Stomach (tissue), 8 donors: ENCODE measurements at regions not wholly inside any gene's neighbourhood (a gene's known extent, or its start where the extent isn't known, plus 50 kb on each side); places are given as distances from the start of the nearest gene placed in this dataset.

ENCODE experiments used
- DNase-seq, 2 donors: peaks; one replicate each; pipeline versions ENCODE4 v3.0.0 to v3.0.0-alpha.2; 2013 to 2019
- H3K27ac ChIP-seq, 5 donors: fragments of 200-600 bp in 4 of 5; sonication (generic) in 4 of 5; one replicate each; pipeline ENCODE4 v1.5.1; 2013 to 2019; ENCODE audit warnings: mild to moderate bottlenecking in 1 of 5, moderate library complexity in 1 of 5
- H3K27me3 ChIP-seq, 3 donors: fragments of 200-600 bp; sonication (generic); one replicate each; pipeline ENCODE4 v1.5.1; 2017 to 2019; ENCODE audit warnings: mixed run types in 1 of 3
- H3K36me3 ChIP-seq, 4 donors: fragments of 200-600 bp; sonication (generic); 1 replicate in 3 of 4; 2 replicates in 1 of 4; pipeline ENCODE4 v1.5.1; 2016 to 2019
- H3K4me1 ChIP-seq, 4 donors: fragments of 200-600 bp; sonication (generic); one replicate each; pipeline ENCODE4 v1.5.1; 2016 to 2019
- H3K4me3 ChIP-seq, 4 donors: fragments of 200-600 bp; sonication (generic) in 3 of 4; one replicate each; pipeline ENCODE4 v1.5.1; 2016 to 2019; ENCODE audit warnings: mild to moderate bottlenecking in 1 of 4
- H3K9me3 ChIP-seq, 4 donors: fragments of 200-600 bp; sonication (generic); one replicate each; pipeline ENCODE4 v1.5.1; 2016 to 2019
- CTCF ChIP-seq, 7 experiments: fragments of 450-650 bp in 4 of 7; fragments of 200-600 bp in 3 of 7; sonication (generic) in 3 of 7; IDR thresholded peaks; one replicate each; pipeline ENCODE4 v1.5.1; 2016 to 2019; ENCODE audit warnings: antibody characterized with exemption in 7 of 7, control low read depth in 2 of 7, mild to moderate bottlenecking in 1 of 7
- EP300 ChIP-seq: sonication (generic); formaldehyde crosslinking; IDR thresholded peaks from one replicate; pipeline ENCODE4 v1.6.1; 2017; ENCODE audit warnings: antibody characterized with exemption
- POLR2A ChIP-seq, 4 donors: fragments of 450-650 bp; IDR thresholded peaks; one replicate each; pipeline ENCODE4 v1.6.1; 2016; ENCODE audit warnings: antibody characterized with exemption in 4 of 4, control low read depth in 2 of 4, mild to moderate bottlenecking in 1 of 4, moderate library complexity in 1 of 4
- POLR2AphosphoS5 ChIP-seq, 3 donors: sonication (generic); formaldehyde crosslinking; IDR thresholded peaks; one replicate each; pipeline ENCODE4 v1.6.1; 2016; ENCODE audit warnings: antibody characterized with exemption in 3 of 3
- WGBS, 5 donors: extraction: QIAGEN DNeasy Blood & Tissue Kit in 3 of 5; methylation state at CpG; one replicate each; pipeline versions ENCODE4 v1.1.5 to v1.1.7; 2013 to 2018; 5-methylcytosine and 5-hydroxymethylcytosine counted together
- intact Hi-C: fragments of 100-400 bp; cut with DNase I; formaldehyde crosslinking; loops from one replicate; pipeline ENCODE4 v1.15.1; 2023; ENCODE audit warnings: low total_unique reads
- donor health status: healthy with polysubstance abuse.
- donor health status: Bipolar disorder and iron deficiency.
- donor health status: healthy.

DNA sequence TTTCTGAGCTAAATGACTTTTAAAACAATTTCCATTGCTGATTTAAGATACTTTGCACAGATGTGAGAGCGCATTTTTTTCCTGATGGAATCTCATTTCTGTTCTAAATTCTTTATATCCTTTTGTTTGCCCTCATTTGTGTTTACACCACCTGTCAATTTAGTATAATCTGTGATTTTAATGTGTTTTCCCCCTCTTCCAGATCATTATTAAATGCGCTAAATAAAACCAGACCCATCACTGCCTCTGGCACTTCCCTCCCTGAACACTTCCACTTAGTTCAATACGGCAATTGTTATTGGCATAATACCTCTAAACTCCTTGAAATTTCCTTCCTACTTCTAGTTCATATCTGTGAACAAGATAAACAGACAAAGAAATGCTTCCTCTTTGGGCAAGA is 186.9 kb upstream of the ADGRL2 start:
- no peak for TF ChIP-seq EP300
- no peak for TF ChIP-seq CTCF (IDR thresholded peaks at IDR 0.05)
- no peak for TF ChIP-seq POLR2AphosphoS5 (IDR thresholded peaks at IDR 0.05)
- TF ChIP-seq POLR2A (IDR thresholded peaks at IDR 0.05): no peak
- Histone ChIP-seq H3K27ac (no peak overlapping the region), H3K27me3 (no peaks in the 10 kb centered on the region), H3K9me3 (no peaks in the 10 kb centered on the region), H3K36me3 (no peaks in the 10 kb centered on the region), H3K4me3 (no peak overlapping the region), H3K4me1 (no peaks in the 10 kb centered on the region)
- 86 to 96% (median 92%) methylated on average over 3 of the region's 3 CpGs for WGBS, 5 donors
- intact Hi-C loops: no loop called here
- no peak for DNase-seq

DNA sequence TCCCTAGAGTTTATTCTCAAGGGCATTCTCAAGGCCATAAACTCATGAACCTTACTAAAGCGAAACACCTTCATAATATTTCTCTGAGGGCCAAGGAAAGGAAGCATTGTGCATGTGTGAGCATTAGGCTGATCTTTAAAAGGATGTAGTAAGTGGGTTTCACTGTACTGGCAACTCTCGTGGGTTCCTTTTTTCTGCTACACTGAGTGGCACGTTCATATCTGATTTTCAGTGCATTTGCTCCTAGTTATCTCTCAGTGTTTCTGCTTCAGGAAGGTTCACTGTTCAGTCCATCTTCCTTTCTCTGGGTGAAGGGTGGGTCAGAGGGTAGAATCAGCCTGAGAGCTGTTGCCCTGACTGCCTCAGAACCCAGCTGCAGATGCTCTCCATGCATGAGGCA is 192.8 kb upstream of the ADGRL2 start:
- Histone ChIP-seq H3K27ac (no peak overlapping the region), H3K36me3 (no peaks in the 10 kb centered on the region), H3K4me3 (no peak overlapping the region), H3K9me3 (no peaks in the 10 kb centered on the region), H3K27me3 (no peaks in the 10 kb centered on the region), H3K4me1 (no peaks in the 10 kb centered on the region)
- no peak for DNase-seq
- TF ChIP-seq CTCF (IDR thresholded peaks at IDR 0.05) (no peak), POLR2AphosphoS5 (IDR thresholded peaks at IDR 0.05) (no peak), POLR2A (IDR thresholded peaks at IDR 0.05) (no peak), EP300 (no peak)
- intact Hi-C loops: no loop called here
- WGBS, 5 donors: 65 to 76% (median 71%) methylated on average over 3 of the region's 3 CpGs

DNA sequence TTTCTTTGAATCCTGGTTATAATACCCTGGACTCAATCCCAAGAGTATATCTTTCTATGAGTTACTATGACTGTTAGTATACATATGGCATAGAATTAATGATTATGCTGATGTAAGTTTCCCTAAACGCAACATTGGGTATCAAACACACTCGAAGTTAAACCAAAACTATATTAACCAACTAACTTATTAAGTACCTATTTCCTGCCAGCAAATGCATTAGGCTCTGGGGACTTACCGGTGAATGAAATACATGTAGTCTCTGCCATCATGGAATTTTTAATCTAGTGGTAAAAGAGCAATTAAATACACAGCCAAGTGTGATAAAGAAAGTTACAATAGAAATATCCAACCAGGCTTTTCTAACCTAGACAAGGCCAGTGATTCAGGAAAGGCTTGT is 193.6 kb upstream of the ADGRL2 start:
- no peaks in the 10 kb centered on the region for H3K9me3 ChIP-seq
- DNase-seq: no peak
- TF ChIP-seq CTCF (IDR thresholded peaks at IDR 0.05) (no peak), EP300 (no peak), POLR2A (IDR thresholded peaks at IDR 0.05) (no peak), POLR2AphosphoS5 (IDR thresholded peaks at IDR 0.05) (no peak)
- intact Hi-C loops: no loop called here
- no peak overlapping the region for H3K27ac ChIP-seq
- no peak overlapping the region for H3K4me3 ChIP-seq
- no peaks in the 10 kb centered on the region for H3K4me1 ChIP-seq
- H3K27me3 ChIP-seq: no peaks in the 10 kb centered on the region
- WGBS, 5 donors: 33 to 68% (median 36%) methylated on average over 3 of the region's 3 CpGs
- no peaks in the 10 kb centered on the region for H3K36me3 ChIP-seq

DNA sequence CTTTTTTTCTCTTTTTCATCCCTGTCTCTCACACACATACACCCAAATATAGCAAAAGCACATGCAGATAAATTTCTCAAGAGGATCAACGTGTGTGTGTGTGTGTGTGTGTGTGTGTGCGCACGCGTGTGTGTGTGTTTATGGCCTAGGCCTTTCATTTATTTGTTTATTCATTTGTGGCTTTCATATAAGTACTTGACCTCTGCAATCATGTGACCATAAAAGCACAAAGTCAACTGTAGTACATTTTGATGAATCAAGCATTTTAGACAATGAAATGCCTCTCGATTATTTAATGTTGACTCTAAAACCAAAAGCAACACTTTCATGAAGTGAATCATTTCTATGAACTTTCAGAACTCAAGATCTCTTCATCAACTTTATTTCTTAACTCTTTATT is 194.1 kb upstream of the ADGRL2 start:
- TF ChIP-seq POLR2A (IDR thresholded peaks at IDR 0.05): no peak
- DNase-seq: no peak
- H3K36me3 ChIP-seq: no peaks in the 10 kb centered on the region

GRCh38 chr1:81605023-81605422 is 195.7 kb upstream of the ADGRL2 start:
- intact Hi-C loops: no loop called here
- DNase-seq: no peak
- Histone ChIP-seq H3K4me3 (no peak overlapping the region), H3K27me3 (no peaks in the 10 kb centered on the region), H3K9me3 (no peaks in the 10 kb centered on the region), H3K36me3 (no peaks in the 10 kb centered on the region), H3K27ac (no peak overlapping the region), H3K4me1 (peaks cover 0 to 5% (median 0%) of the 10 kb centered on the region in 4 donors)
- TF ChIP-seq EP300 (no peak), CTCF (IDR thresholded peaks at IDR 0.05) (no peak), POLR2AphosphoS5 (IDR thresholded peaks at IDR 0.05) (no peak), POLR2A (IDR thresholded peaks at IDR 0.05) (no peak)

More for the DNA sequence above, 194.1 kb upstream of the ADGRL2 start:
- H3K9me3 ChIP-seq: no peaks in the 10 kb centered on the region
- no peak overlapping the region for H3K4me3 ChIP-seq
- no peaks in the 10 kb centered on the region for H3K4me1 ChIP-seq
- no peaks in the 10 kb centered on the region for H3K27me3 ChIP-seq
- WGBS, 5 donors: 56 to 81% (median 70%) methylated on average over 5 of the region's 5 CpGs
- H3K27ac ChIP-seq: no peak overlapping the region
- intact Hi-C loops: no loop called here
